ENCODE measurements at regions not wholly inside any gene's neighbourhood (a gene's known extent, or its start where the extent isn't known, plus 50 kb on each side); places are given as distances from the start of the nearest gene placed in this dataset.

DNA sequence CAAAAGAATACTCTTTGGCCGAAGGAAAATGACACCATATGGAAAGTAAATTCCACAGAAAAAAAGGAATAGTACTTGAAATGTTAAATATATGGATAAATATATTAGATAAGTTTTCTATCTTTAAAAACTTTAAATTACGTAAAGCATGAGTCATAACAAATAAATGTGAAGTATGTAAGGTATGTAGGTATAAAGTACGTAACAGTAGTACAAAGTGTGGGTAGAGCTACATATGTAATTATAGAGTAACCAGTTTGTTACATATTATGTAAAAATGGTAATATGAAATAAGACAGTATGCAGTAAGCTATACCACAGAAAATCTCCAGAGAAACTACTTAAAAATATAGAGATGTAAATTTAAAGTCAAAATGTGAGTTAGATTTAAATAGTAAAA is 582.3 kb upstream of the CHORDC1 start:
- H3K27ac ChIP-seq (ENCODE audit: low read depth, low read length): no peak overlapping the region
- no peak overlapping the region for H3K4me3 ChIP-seq (ENCODE audit: low read length)
- no peaks in the 10 kb centered on the region for H3K79me2 ChIP-seq (ENCODE audit: control insufficient read depth, low read length)
- no peaks in the 10 kb centered on the region for H3K9me3 ChIP-seq (ENCODE audit: control insufficient read depth, insufficient read depth, low read length)
- no peaks in the 10 kb centered on the region for H3K9me2 ChIP-seq (replicated peaks; ENCODE audit: control insufficient read depth, low read length)
- H3F3A ChIP-seq (ENCODE audit: control insufficient read depth, insufficient read depth): no peaks in the 10 kb centered on the region
- H3K4me1 ChIP-seq (ENCODE audit: control insufficient read depth, low read length): no peaks in the 10 kb centered on the region
- H3K36me3 ChIP-seq (ENCODE audit: control insufficient read depth, low read length): no peaks in the 10 kb centered on the region
- no peaks in the 10 kb centered on the region for H3K27me3 ChIP-seq (ENCODE audit: control insufficient read depth, low read length)
- H4K20me1 ChIP-seq (ENCODE audit: control insufficient read depth, insufficient read depth, low read depth, low read length): no peaks in the 10 kb centered on the region
- TF ChIP-seq, protein P1, sequence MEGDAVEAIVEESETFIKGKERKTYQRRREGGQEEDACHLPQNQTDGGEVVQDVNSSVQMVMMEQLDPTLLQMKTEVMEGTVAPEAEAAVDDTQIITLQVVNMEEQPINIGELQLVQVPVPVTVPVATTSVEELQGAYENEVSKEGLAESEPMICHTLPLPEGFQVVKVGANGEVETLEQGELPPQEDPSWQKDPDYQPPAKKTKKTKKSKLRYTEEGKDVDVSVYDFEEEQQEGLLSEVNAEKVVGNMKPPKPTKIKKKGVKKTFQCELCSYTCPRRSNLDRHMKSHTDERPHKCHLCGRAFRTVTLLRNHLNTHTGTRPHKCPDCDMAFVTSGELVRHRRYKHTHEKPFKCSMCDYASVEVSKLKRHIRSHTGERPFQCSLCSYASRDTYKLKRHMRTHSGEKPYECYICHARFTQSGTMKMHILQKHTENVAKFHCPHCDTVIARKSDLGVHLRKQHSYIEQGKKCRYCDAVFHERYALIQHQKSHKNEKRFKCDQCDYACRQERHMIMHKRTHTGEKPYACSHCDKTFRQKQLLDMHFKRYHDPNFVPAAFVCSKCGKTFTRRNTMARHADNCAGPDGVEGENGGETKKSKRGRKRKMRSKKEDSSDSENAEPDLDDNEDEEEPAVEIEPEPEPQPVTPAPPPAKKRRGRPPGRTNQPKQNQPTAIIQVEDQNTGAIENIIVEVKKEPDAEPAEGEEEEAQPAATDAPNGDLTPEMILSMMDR (IDR thresholded peaks at IDR 0.05; ENCODE audit: low read depth, low read length, poor library complexity, severe bottlenecking): no peak
- TF ChIP-seq EZH2phosphoT487 (IDR thresholded peaks at IDR 0.05; ENCODE audit: borderline replicate concordance, low read length): no peak
- no peak overlapping the region for H3K4me2 ChIP-seq (ENCODE audit: low read length)

DNA sequence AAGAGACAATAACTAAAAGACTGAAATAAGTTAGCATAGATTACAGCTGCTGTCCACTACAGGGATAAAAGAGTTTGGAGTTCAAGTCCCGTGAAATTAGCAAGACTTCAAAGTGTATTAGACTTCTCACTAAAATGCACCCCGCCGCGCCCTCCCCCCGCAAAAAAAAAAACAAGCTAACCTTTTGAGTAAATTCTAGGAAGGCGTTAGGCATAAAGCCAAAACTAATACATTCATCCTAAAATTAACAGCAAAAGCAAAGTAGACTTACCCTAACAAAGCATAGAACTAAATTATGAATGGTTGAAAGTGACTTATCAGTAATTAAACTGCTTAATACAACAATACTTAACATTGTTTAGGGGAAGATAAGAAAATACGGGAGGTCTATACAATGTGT is 581.0 kb upstream of the CHORDC1 start:
- Histone ChIP-seq H3K4me3 (ENCODE audit: low read length) (no peak overlapping the region), H3K79me2 (ENCODE audit: control insufficient read depth, low read length) (no peaks in the 10 kb centered on the region), H3K4me1 (ENCODE audit: control insufficient read depth, low read length) (no peaks in the 10 kb centered on the region), H3K9me3 (ENCODE audit: control insufficient read depth, insufficient read depth, low read length) (no peaks in the 10 kb centered on the region), H4K20me1 (ENCODE audit: control insufficient read depth, insufficient read depth, low read depth, low read length) (no peaks in the 10 kb centered on the region), H3K27ac (ENCODE audit: low read depth, low read length) (no peak overlapping the region), H3K9me2 (replicated peaks; ENCODE audit: control insufficient read depth, low read length) (no peaks in the 10 kb centered on the region), H3K27me3 (ENCODE audit: control insufficient read depth, low read length) (no peaks in the 10 kb centered on the region), H3K4me2 (ENCODE audit: low read length) (no peak overlapping the region), H3F3A (ENCODE audit: control insufficient read depth, insufficient read depth) (no peaks in the 10 kb centered on the region), H3K36me3 (ENCODE audit: control insufficient read depth, low read length) (no peaks in the 10 kb centered on the region)
- TF ChIP-seq, protein P1 (IDR thresholded peaks at IDR 0.05; ENCODE audit: low read depth, low read length, poor library complexity, severe bottlenecking): no peak
- no peak for TF ChIP-seq EZH2phosphoT487 (IDR thresholded peaks at IDR 0.05; ENCODE audit: borderline replicate concordance, low read length)

DNA sequence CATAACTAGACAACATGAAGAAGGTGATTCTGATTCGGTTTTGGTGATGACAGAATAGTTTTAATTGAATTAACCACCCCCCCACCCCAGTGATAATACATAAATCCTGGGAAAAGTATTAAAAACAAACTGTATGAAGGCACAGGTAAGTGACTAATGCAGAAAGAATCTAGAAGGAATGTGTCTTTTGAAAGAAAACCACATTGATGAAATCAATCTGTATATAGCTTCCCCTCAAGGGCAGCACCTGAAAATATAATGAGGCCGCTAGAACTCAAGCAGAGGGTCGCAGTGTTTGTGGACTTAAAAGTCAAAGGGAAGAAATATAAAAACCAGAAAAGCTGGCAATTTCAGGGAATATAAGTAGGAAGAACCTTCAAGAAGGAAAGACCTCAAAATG is 580.5 kb upstream of the CHORDC1 start:
- no peak overlapping the region for H3K27ac ChIP-seq (ENCODE audit: low read depth, low read length)
- H3K4me3 ChIP-seq (ENCODE audit: low read length): no peak overlapping the region
- no peaks in the 10 kb centered on the region for H4K20me1 ChIP-seq (ENCODE audit: control insufficient read depth, insufficient read depth, low read depth, low read length)
- H3K27me3 ChIP-seq (ENCODE audit: control insufficient read depth, low read length): no peaks in the 10 kb centered on the region
- no peaks in the 10 kb centered on the region for H3F3A ChIP-seq (ENCODE audit: control insufficient read depth, insufficient read depth)
- H3K9me3 ChIP-seq (ENCODE audit: control insufficient read depth, insufficient read depth, low read length): no peaks in the 10 kb centered on the region
- no peak for TF ChIP-seq EZH2phosphoT487 (IDR thresholded peaks at IDR 0.05; ENCODE audit: borderline replicate concordance, low read length)
- TF ChIP-seq, protein P1 (IDR thresholded peaks at IDR 0.05; ENCODE audit: low read depth, low read length, poor library complexity, severe bottlenecking): no peak
- no peak overlapping the region for H3K4me2 ChIP-seq (ENCODE audit: low read length)
- H3K9me2 ChIP-seq (replicated peaks; ENCODE audit: control insufficient read depth, low read length): no peaks in the 10 kb centered on the region
- H3K36me3 ChIP-seq (ENCODE audit: control insufficient read depth, low read length): no peaks in the 10 kb centered on the region
- H3K79me2 ChIP-seq (ENCODE audit: control insufficient read depth, low read length): no peaks in the 10 kb centered on the region
- no peaks in the 10 kb centered on the region for H3K4me1 ChIP-seq (ENCODE audit: control insufficient read depth, low read length)

DNA sequence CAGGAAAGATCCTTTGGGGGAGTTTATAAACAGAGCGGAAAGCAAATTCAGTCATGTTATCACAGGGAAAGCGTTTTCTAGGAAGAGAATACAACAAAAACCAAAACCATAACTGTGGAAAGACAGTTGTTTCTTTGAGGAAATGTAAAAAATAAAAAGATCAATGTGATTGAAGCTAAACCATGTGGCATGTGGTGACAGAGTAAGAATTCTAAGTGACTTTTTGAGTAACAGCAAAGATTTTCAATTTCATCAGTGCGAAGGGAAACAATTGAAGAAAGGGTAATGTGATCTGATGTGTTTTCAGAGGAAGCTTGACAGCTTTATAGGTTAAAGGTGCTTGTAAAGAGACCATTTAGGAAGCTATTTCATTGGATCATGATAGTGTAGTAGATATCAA is 575.9 kb upstream of the CHORDC1 start:
- H3K79me2 ChIP-seq (ENCODE audit: control insufficient read depth, low read length): no peaks in the 10 kb centered on the region
- no peaks in the 10 kb centered on the region for H3K9me2 ChIP-seq (replicated peaks; ENCODE audit: control insufficient read depth, low read length)
- no peaks in the 10 kb centered on the region for H3K36me3 ChIP-seq (ENCODE audit: control insufficient read depth, low read length)
- H3F3A ChIP-seq (ENCODE audit: control insufficient read depth, insufficient read depth): no peaks in the 10 kb centered on the region
- no peak overlapping the region for H3K4me2 ChIP-seq (ENCODE audit: low read length)
- no peaks in the 10 kb centered on the region for H3K27me3 ChIP-seq (ENCODE audit: control insufficient read depth, low read length)
- no peak overlapping the region for H3K27ac ChIP-seq (ENCODE audit: low read depth, low read length)
- no peaks in the 10 kb centered on the region for H3K9me3 ChIP-seq (ENCODE audit: control insufficient read depth, insufficient read depth, low read length)
- H4K20me1 ChIP-seq (ENCODE audit: control insufficient read depth, insufficient read depth, low read depth, low read length): no peaks in the 10 kb centered on the region
- no peaks in the 10 kb centered on the region for H3K4me1 ChIP-seq (ENCODE audit: control insufficient read depth, low read length)
- no peak overlapping the region for H3K4me3 ChIP-seq (ENCODE audit: low read length)
- TF ChIP-seq, protein P1 (IDR thresholded peaks at IDR 0.05; ENCODE audit: low read depth, low read length, poor library complexity, severe bottlenecking): no peak
- TF ChIP-seq EZH2phosphoT487 (IDR thresholded peaks at IDR 0.05; ENCODE audit: borderline replicate concordance, low read length): no peak

Data from DOHH2 (cell line).